Ascending aorta (tissue), 2 donors: ENCODE measurements at regions not wholly inside any gene's neighbourhood (a gene's known extent, or its start where the extent isn't known, plus 50 kb on each side); places are given as distances from the start of the nearest gene placed in this dataset.

ENCODE experiments used
- DNase-seq, 2 donors: peaks; one replicate each; pipeline ENCODE4 v3.0.0-alpha.2; 2019; ENCODE audit warnings: low spot score in 2 of 2
- H3K27ac ChIP-seq, 2 donors: fragments of 200-600 bp; sonication (generic); one replicate each; pipeline ENCODE4 v1.5.1; 2016 to 2017; ENCODE audit warnings: mild to moderate bottlenecking in 1 of 2
- H3K27me3 ChIP-seq: fragments of 200-600 bp; sonication (generic); one replicate; pipeline ENCODE4 v1.5.1; 2017
- H3K36me3 ChIP-seq, 2 donors: fragments of 200-600 bp; sonication (generic); one replicate each; pipeline ENCODE4 v1.5.1; 2016
- H3K4me1 ChIP-seq, 2 donors: fragments of 200-600 bp; sonication (generic); one replicate each; pipeline ENCODE4 v1.5.1; 2016 to 2017; ENCODE audit warnings: mild to moderate bottlenecking in 1 of 2
- H3K4me3 ChIP-seq, 2 donors: fragments of 200-600 bp; sonication (generic); one replicate each; pipeline ENCODE4 v1.5.1; 2016 to 2017; ENCODE audit warnings: mild to moderate bottlenecking in 1 of 2
- H3K9me3 ChIP-seq, 2 donors: fragments of 200-600 bp; sonication (generic); one replicate each; pipeline ENCODE4 v1.5.1; 2016
- intact Hi-C: fragments of 100-400 bp; cut with DNase I; formaldehyde crosslinking; loops from one replicate; pipeline ENCODE4 v1.15.1; 2023
- TF ChIP-seq, protein P1 (sequence below), 3 experiments: fragments of 200-600 bp in 2 of 3; fragments of 450-650 bp in 1 of 3; sonication (generic) in 2 of 3; IDR thresholded peaks; one replicate each; pipeline ENCODE4 v1.5.1; 2016 to 2019; ENCODE audit warnings: antibody characterized with exemption in 3 of 3, mild to moderate bottlenecking in 1 of 3, moderate library complexity in 1 of 3

DNA sequence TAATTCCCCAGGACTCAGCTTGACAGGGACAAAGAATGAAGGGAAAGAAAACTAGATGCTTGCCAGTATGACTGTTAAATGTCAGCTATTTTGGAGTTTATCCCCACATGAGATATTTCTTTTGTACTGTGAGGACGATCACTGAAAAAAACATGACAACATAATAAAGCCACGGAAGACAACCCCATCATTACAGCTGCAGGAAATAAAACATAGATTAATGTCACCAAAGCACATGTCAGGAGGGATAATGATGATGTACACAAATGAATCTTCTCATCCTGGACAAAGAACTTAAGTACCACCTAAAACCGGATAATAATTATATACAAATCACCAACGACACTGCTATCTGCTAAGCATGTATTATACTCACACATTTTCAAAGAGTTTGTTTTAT lies 84.6 kb upstream of the GRIP1 start:
- Histone ChIP-seq H3K36me3 (no peaks in the 10 kb centered on the region), H3K27me3 (no peaks in the 10 kb centered on the region), H3K9me3 (no peaks in the 10 kb centered on the region), H3K4me3 (no peak overlapping the region), H3K27ac (no peak overlapping the region), H3K4me1 (no peaks in the 10 kb centered on the region)
- no peak for DNase-seq
- intact Hi-C loops, result no loop called here
- TF ChIP-seq, protein P1, sequence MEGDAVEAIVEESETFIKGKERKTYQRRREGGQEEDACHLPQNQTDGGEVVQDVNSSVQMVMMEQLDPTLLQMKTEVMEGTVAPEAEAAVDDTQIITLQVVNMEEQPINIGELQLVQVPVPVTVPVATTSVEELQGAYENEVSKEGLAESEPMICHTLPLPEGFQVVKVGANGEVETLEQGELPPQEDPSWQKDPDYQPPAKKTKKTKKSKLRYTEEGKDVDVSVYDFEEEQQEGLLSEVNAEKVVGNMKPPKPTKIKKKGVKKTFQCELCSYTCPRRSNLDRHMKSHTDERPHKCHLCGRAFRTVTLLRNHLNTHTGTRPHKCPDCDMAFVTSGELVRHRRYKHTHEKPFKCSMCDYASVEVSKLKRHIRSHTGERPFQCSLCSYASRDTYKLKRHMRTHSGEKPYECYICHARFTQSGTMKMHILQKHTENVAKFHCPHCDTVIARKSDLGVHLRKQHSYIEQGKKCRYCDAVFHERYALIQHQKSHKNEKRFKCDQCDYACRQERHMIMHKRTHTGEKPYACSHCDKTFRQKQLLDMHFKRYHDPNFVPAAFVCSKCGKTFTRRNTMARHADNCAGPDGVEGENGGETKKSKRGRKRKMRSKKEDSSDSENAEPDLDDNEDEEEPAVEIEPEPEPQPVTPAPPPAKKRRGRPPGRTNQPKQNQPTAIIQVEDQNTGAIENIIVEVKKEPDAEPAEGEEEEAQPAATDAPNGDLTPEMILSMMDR (IDR thresholded peaks at IDR 0.05), result no peak

DNA sequence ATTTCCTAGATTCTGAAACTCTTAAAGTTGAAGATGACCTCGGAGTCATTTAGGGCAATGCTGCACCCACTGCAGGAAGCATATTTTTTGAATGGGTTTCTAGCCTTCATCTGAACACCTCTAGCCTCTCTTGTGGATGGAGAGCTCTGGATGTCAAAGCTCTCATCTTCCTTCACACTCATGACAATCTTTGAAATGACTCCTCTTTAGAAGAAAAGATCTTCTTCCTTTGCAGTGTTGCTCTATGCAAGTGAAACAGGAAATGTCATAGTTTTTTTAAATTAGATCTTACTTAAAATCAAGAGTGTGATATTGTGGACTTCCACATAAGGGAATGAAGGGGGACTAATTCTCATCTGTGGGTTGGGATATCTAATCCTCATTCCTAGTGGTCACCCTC lies 86.3 kb upstream of the GRIP1 start:
- Histone ChIP-seq H3K9me3 (no peaks in the 10 kb centered on the region), H3K4me3 (no peak overlapping the region), H3K27me3 (no peaks in the 10 kb centered on the region), H3K4me1 (no peaks in the 10 kb centered on the region), H3K36me3 (no peaks in the 10 kb centered on the region), H3K27ac (no peak overlapping the region)
- TF ChIP-seq, protein P1 (IDR thresholded peaks at IDR 0.05), result no peak
- intact Hi-C loops, result no loop called here
- no peak for DNase-seq

DNA sequence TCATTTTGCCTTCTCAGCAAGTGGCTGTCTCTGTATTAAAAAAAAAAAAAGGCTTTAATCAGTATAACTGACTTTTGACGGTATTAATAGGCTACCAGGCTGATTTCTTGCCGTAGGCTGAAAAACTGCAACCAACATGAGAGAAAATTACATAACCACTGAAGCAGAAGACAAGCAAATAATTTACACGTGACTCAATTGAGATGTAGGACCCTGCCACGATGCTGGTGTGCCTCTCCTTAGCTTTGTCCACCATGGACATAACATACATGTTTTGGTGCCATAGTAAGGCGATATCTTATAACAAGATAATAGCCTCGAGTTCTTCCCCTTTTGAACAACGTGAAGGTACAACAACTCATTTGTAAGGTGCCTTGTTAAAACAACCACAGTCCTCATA lies 88.7 kb upstream of the GRIP1 start:
- H3K9me3 ChIP-seq, result no peaks in the 10 kb centered on the region
- intact Hi-C loops, result no loop called here
- TF ChIP-seq, protein P1 (IDR thresholded peaks at IDR 0.05), result no peak
- no peaks in the 10 kb centered on the region for H3K27me3 ChIP-seq
- no peak overlapping the region for H3K27ac ChIP-seq
- DNase-seq, result no peak
- no peak overlapping the region for H3K4me3 ChIP-seq
- H3K36me3 ChIP-seq, result no peaks in the 10 kb centered on the region
- no peaks in the 10 kb centered on the region for H3K4me1 ChIP-seq

DNA sequence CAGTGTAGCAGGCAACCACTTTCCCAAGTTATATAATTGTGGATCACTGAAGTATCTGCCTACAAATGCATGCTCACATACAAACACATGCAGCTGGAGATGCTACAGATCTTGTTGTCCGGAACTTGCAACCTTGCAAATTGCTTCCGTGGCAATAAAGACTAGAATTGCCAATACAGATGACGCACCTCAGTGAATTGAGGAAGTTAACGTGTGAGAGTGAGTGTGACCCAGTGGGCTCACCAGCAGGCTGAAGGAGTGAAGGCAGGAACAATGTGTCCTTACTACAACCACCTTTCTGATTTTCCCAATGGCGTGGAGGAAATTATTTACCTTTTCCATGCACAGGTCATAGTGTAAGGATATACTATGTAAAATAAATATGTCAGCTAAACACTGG lies 89.4 kb upstream of the GRIP1 start:
- DNase-seq, result no peak
- TF ChIP-seq, protein P1 (IDR thresholded peaks at IDR 0.05), result no peak
- no peak overlapping the region for H3K4me3 ChIP-seq
- H3K9me3 ChIP-seq, result no peaks in the 10 kb centered on the region
- H3K27me3 ChIP-seq, result no peaks in the 10 kb centered on the region
- no peaks in the 10 kb centered on the region for H3K4me1 ChIP-seq
- intact Hi-C loops, result no loop called here
- H3K36me3 ChIP-seq, result no peaks in the 10 kb centered on the region
- no peak overlapping the region for H3K27ac ChIP-seq

DNA sequence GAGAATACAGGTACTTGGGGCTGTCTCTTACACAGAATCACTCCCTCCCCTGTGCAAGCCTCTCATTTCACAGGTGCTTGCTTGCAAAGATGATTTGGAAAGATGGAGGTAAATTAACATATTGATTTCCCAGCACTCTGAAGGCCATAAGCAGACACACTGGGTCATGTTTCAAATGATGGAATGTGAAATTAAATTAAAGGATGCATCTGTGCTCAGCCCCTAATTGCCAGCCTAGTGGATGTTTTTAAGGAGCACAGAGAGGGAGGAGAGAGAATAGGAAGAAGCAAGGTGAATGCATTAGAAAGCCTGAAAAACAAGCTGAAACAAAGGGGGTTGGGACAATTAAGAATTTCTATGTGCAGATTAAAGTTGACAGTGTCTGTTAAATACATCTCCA lies 96.1 kb upstream of the GRIP1 start:
- H3K4me3 ChIP-seq, result no peak overlapping the region
- no peaks in the 10 kb centered on the region for H3K4me1 ChIP-seq
- intact Hi-C loops, result no loop called here
- no peak overlapping the region for H3K27ac ChIP-seq
- no peaks in the 10 kb centered on the region for H3K36me3 ChIP-seq
- H3K27me3 ChIP-seq, result no peaks in the 10 kb centered on the region
- no peaks in the 10 kb centered on the region for H3K9me3 ChIP-seq
- TF ChIP-seq, protein P1 (IDR thresholded peaks at IDR 0.05), result no peak
- no peak for DNase-seq

DNA sequence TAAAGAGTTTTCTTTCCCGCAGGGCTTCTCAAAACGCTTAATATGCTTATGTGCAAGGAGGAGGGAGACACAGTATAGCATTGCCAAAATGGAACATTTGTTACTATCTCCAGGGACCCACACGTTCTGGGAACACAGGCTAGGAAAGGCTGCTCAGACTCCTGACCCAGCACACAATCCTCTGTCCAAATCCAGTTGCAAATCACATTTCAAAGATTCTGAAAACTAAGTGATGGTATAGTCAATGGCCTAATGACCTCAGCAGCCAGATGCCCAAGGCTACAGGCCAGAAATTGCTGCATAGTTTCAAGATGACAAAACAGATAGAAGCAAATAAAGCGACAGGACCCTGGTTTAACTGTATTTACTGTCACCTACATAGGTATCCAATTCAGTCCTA lies 97.0 kb upstream of the GRIP1 start:
- no peak overlapping the region for H3K4me3 ChIP-seq
- no peak overlapping the region for H3K27ac ChIP-seq
- intact Hi-C loops, result no loop called here
- no peaks in the 10 kb centered on the region for H3K36me3 ChIP-seq
- no peaks in the 10 kb centered on the region for H3K27me3 ChIP-seq
- no peaks in the 10 kb centered on the region for H3K9me3 ChIP-seq
- no peak for DNase-seq
- TF ChIP-seq, protein P1 (IDR thresholded peaks at IDR 0.05), result no peak
- H3K4me1 ChIP-seq, result no peaks in the 10 kb centered on the region
